ENCODE measurements at regions not wholly inside any gene's neighbourhood (a gene's known extent, or its start where the extent isn't known, plus 50 kb on each side); places are given as distances from the start of the nearest gene placed in this dataset.

DNA sequence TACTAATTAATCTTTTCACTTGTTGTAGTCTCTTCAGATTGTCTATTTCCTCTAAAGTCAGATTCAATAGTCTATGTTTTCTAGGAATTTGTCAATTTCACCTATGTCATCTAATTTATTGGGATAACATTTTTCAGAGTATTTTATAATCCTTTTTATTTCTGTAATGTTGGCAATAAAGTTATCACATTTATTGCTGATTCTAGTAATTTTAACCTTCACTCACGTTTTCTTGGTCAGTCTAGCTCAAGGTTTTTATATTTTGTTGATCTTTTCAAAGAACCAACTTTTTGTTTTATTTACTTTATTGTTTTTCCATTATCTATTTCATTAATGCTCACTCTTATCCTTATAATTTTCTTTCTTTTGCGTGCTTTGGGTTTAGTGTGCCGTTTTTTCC lies 97.9 kb upstream of the GNG12 start:
- Histone ChIP-seq H3K9ac (ENCODE audit: low read length) (no peak overlapping the region), H4K20me1 (ENCODE audit: low read length) (no peaks in the 10 kb centered on the region), H3K27me3 (ENCODE audit: low read length) (no peaks in the 10 kb centered on the region), H3K4me2 (ENCODE audit: low read length) (no peak overlapping the region), H3F3A (ENCODE audit: low read length, unreplicated experiment) (no peaks in the 10 kb centered on the region), H3K36me3 (ENCODE audit: low read depth, low read length) (no peaks in the 10 kb centered on the region), H3K9me3 (ENCODE audit: low read length) (no peaks in the 10 kb centered on the region), H2AFZ (ENCODE audit: low read length) (no peak overlapping the region), H3K79me2 (ENCODE audit: low read length) (no peaks in the 10 kb centered on the region), H3K27ac (ENCODE audit: low read length) (no peak overlapping the region), H3K4me1 (ENCODE audit: insufficient read depth, low read length) (no peaks in the 10 kb centered on the region), H3K9me2 (replicated peaks; ENCODE audit: low read length) (no peaks in the 10 kb centered on the region), H3K4me3 (ENCODE audit: low read length) (no peak overlapping the region)
- DNase-seq (no peak), ATAC-seq (no peak)
- ChIA-PET CTCF (no interaction called here), POLR2A (ENCODE audit: unreplicated experiment) (no interaction called here)
- intact Hi-C loops (cut with micrococcal nuclease), result no loop called here
- TF ChIP-seq EZH2phosphoT487 (IDR thresholded peaks at IDR 0.05; ENCODE audit: borderline replicate concordance, low read length) (no peak), EZH2 (IDR thresholded peaks at IDR 0.05; ENCODE audit: low read length, unreplicated experiment) (no peak)
- TF ChIP-seq, protein P1, sequence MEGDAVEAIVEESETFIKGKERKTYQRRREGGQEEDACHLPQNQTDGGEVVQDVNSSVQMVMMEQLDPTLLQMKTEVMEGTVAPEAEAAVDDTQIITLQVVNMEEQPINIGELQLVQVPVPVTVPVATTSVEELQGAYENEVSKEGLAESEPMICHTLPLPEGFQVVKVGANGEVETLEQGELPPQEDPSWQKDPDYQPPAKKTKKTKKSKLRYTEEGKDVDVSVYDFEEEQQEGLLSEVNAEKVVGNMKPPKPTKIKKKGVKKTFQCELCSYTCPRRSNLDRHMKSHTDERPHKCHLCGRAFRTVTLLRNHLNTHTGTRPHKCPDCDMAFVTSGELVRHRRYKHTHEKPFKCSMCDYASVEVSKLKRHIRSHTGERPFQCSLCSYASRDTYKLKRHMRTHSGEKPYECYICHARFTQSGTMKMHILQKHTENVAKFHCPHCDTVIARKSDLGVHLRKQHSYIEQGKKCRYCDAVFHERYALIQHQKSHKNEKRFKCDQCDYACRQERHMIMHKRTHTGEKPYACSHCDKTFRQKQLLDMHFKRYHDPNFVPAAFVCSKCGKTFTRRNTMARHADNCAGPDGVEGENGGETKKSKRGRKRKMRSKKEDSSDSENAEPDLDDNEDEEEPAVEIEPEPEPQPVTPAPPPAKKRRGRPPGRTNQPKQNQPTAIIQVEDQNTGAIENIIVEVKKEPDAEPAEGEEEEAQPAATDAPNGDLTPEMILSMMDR (conservative IDR thresholded peaks at IDR 0.05; ENCODE audit: low read depth, low read length), result no peak
- BruUV-seq (replicated peaks), result no TSS peak

- Histone ChIP-seq H3F3A (ENCODE audit: low read length, unreplicated experiment) (no peaks in the 10 kb centered on the region), H3K9ac (ENCODE audit: low read length) (no peak overlapping the region), H3K9me2 (replicated peaks; ENCODE audit: low read length) (no peaks in the 10 kb centered on the region), H4K20me1 (ENCODE audit: low read length) (no peaks in the 10 kb centered on the region), H3K4me3 (ENCODE audit: low read length) (no peak overlapping the region), H3K27ac (ENCODE audit: low read length) (no peak overlapping the region), H3K9me3 (ENCODE audit: low read length) (no peaks in the 10 kb centered on the region), H2AFZ (ENCODE audit: low read length) (no peak overlapping the region), H3K27me3 (ENCODE audit: low read length) (no peaks in the 10 kb centered on the region), H3K4me1 (ENCODE audit: insufficient read depth, low read length) (no peaks in the 10 kb centered on the region), H3K36me3 (ENCODE audit: low read depth, low read length) (no peaks in the 10 kb centered on the region), H3K79me2 (ENCODE audit: low read length) (no peaks in the 10 kb centered on the region), H3K4me2 (ENCODE audit: low read length) (no peak overlapping the region)
- POLR2A ChIA-PET (ENCODE audit: unreplicated experiment), result no interaction called here
- intact Hi-C loops (cut with micrococcal nuclease), result no loop called here
- CTCF ChIA-PET, result no interaction called here
- TF ChIP-seq, protein P1 (conservative IDR thresholded peaks at IDR 0.05; ENCODE audit: low read depth, low read length), result no peak
- TF ChIP-seq EZH2 (IDR thresholded peaks at IDR 0.05; ENCODE audit: low read length, unreplicated experiment), result no peak
- TF ChIP-seq EZH2phosphoT487 (IDR thresholded peaks at IDR 0.05; ENCODE audit: borderline replicate concordance, low read length), result no peak
- ATAC-seq (no peak), DNase-seq (no peak)
- BruUV-seq (replicated peaks), result no TSS peak
These were observed 89.8 kb upstream of the GNG12 start for GRCh38 chr1:67923074-67923473.

- Histone ChIP-seq H4K20me1 (ENCODE audit: low read length) (no peaks in the 10 kb centered on the region), H3K4me2 (ENCODE audit: low read length) (no peak overlapping the region), H2AFZ (ENCODE audit: low read length) (no peak overlapping the region), H3F3A (ENCODE audit: low read length, unreplicated experiment) (no peaks in the 10 kb centered on the region), H3K9me2 (replicated peaks; ENCODE audit: low read length) (no peaks in the 10 kb centered on the region), H3K9me3 (ENCODE audit: low read length) (no peaks in the 10 kb centered on the region), H3K9ac (ENCODE audit: low read length) (no peak overlapping the region), H3K4me3 (ENCODE audit: low read length) (no peak overlapping the region), H3K4me1 (ENCODE audit: insufficient read depth, low read length) (no peaks in the 10 kb centered on the region), H3K36me3 (ENCODE audit: low read depth, low read length) (no peaks in the 10 kb centered on the region), H3K27me3 (ENCODE audit: low read length) (no peaks in the 10 kb centered on the region), H3K79me2 (ENCODE audit: low read length) (no peaks in the 10 kb centered on the region), H3K27ac (ENCODE audit: low read length) (no peak overlapping the region)
- ATAC-seq (no peak), DNase-seq (no peak)
- ChIA-PET POLR2A (ENCODE audit: unreplicated experiment) (no interaction called here), CTCF (no interaction called here)
- BruUV-seq (replicated peaks), result no TSS peak
- intact Hi-C loops (cut with micrococcal nuclease), result no loop called here
- TF ChIP-seq, protein P1 (conservative IDR thresholded peaks at IDR 0.05; ENCODE audit: low read depth, low read length), result no peak
- TF ChIP-seq EZH2phosphoT487 (IDR thresholded peaks at IDR 0.05; ENCODE audit: borderline replicate concordance, low read length), result no peak
- no peak for TF ChIP-seq EZH2 (IDR thresholded peaks at IDR 0.05; ENCODE audit: low read length, unreplicated experiment)
These were observed 88.6 kb upstream of the GNG12 start for GRCh38 chr1:67921725-67922489.

Measured in PC-3 (cell line).